ENCODE measurements at regions not wholly inside any gene's neighbourhood (a gene's known extent, or its start where the extent isn't known, plus 50 kb on each side); places are given as distances from the start of the nearest gene placed in this dataset.

DNA sequence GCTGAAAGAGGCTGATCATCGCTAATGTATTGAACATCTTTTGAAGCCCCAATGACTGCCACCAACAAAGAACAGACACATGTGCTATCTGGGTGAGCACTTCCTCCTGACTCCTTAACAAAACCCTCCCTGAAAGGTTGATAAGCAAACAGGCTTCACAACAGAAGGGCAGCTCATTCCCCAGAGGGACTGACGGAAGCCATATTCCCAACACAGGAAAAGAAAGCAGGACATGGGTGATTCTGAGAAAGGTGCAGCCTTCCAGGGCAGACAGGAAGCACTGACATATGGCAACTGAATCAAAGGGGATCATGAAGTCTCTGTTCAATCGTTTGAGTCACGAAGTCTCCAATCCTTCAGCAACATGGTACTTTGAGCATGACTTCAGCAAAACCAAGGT is 929.0 kb downstream of the MCTP2 start:
- H3K27ac ChIP-seq: no peak overlapping the region
- TF ChIP-seq, protein P1, sequence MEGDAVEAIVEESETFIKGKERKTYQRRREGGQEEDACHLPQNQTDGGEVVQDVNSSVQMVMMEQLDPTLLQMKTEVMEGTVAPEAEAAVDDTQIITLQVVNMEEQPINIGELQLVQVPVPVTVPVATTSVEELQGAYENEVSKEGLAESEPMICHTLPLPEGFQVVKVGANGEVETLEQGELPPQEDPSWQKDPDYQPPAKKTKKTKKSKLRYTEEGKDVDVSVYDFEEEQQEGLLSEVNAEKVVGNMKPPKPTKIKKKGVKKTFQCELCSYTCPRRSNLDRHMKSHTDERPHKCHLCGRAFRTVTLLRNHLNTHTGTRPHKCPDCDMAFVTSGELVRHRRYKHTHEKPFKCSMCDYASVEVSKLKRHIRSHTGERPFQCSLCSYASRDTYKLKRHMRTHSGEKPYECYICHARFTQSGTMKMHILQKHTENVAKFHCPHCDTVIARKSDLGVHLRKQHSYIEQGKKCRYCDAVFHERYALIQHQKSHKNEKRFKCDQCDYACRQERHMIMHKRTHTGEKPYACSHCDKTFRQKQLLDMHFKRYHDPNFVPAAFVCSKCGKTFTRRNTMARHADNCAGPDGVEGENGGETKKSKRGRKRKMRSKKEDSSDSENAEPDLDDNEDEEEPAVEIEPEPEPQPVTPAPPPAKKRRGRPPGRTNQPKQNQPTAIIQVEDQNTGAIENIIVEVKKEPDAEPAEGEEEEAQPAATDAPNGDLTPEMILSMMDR (IDR thresholded peaks at IDR 0.05): no peak
- WGBS, 2 donors: 61 to 68% methylated on average over 4 of the region's 4 CpGs

DNA sequence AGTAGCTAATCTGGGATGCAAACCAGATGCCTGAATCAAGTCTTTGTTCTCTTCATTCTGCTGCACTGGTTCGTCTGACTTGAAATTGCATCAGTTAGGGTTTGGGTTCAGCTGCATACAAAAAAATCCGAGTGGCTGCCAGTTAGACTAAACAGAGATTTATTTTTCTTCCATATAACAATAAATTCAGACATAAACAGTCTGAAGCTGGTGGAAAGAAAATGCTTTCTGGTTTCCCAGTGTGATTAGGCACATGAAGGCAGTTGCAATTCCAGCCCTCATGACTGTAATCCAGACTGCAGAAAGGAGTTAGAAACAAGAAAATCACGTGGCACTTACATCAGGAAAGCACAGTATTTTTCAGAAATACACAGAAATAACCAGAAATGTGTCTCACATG is 930.7 kb downstream of the MCTP2 start:
- intact Hi-C loops (cut with DNase I): no loop called here
- WGBS, 2 donors: 18 to 23% methylated on average over 3 of the region's 3 CpGs
- H3K27ac ChIP-seq: no peak overlapping the region
- DNase-seq (no peak), ATAC-seq (no peak)
- H3K27me3 ChIP-seq: no peaks in the 10 kb centered on the region
- H3K4me3 ChIP-seq: no peak overlapping the region
- TF ChIP-seq POLR2A (IDR thresholded peaks at IDR 0.05): no peak
- TF ChIP-seq, protein P1 (IDR thresholded peaks at IDR 0.05): no peak
- no peaks in the 10 kb centered on the region for H3K36me3 ChIP-seq (replicated peaks in 1 of 2; ENCODE audit: insufficient read depth in 1 of 2, low read depth in 2 of 2)
- no peaks in the 10 kb centered on the region for H3K4me1 ChIP-seq
- no peaks in the 10 kb centered on the region for H3K9me3 ChIP-seq

More for the DNA sequence above, 929.0 kb downstream of the MCTP2 start:
- no peaks in the 10 kb centered on the region for H3K36me3 ChIP-seq (replicated peaks in 1 of 2; ENCODE audit: insufficient read depth in 1 of 2, low read depth in 2 of 2)
- H3K9me3 ChIP-seq: no peaks in the 10 kb centered on the region
- no peaks in the 10 kb centered on the region for H3K4me1 ChIP-seq
- ATAC-seq: no peak
- H3K27me3 ChIP-seq: no peaks in the 10 kb centered on the region
- intact Hi-C loops (cut with DNase I): no loop called here
- H3K4me3 ChIP-seq: no peak overlapping the region
- no peak for DNase-seq

DNA sequence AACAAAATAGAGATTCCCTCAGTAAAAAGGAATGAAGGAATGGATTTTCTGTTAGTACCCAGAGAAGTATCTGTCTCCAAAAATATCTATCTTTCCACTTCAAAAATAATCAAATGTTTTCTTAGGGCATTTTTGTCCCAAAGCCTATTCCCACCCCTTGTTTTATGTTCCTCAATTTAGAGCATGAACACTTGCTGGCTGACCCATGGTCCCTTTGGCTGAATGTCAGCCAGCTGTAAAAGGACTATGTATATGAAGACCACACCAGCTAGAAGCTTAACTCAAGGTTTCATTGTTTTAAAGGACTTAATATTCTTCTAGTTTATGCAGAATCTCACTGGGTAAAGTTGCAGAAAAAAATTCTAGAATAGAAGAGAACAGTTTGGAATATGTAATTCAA is 931.2 kb downstream of the MCTP2 start:
- H3K36me3 ChIP-seq (replicated peaks in 1 of 2; ENCODE audit: insufficient read depth in 1 of 2, low read depth in 2 of 2): no peaks in the 10 kb centered on the region
- H3K4me3 ChIP-seq: no peak overlapping the region
- H3K4me1 ChIP-seq: no peaks in the 10 kb centered on the region
- H3K9me3 ChIP-seq: no peaks in the 10 kb centered on the region
- no peaks in the 10 kb centered on the region for H3K27me3 ChIP-seq
- no peak for TF ChIP-seq POLR2A (IDR thresholded peaks at IDR 0.05)
- TF ChIP-seq, protein P1 (IDR thresholded peaks at IDR 0.05): no peak
- intact Hi-C loops (cut with DNase I): no loop called here
- ATAC-seq (no peak), DNase-seq (no peak)
- H3K27ac ChIP-seq: no peak overlapping the region

DNA sequence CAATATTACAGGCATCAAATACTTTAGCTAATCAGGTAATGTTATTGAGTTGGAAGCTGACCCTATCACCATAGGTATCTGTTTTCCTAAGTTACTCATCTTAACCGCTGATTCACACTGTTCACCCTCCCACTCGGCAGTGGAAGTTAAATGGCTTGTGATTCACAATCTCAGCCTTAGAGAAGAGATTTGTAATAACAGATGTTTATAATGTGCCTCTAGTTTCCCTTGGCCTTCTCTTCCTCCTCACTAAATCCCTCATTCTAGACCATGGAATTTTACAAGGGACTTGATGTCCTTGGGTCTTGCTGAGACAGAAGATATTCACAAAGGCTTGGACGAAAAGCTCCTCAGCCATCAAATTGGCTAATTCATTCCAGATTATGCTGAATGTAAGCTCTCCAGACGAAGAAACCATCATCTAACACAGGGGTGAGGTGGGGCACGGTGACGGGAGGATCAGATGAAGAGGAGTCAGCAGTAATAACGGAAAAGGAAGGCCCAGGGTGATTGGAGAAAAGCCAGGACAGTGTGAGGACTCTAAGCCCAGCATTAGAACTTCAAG is 931.7 kb downstream of the MCTP2 start:
- intact Hi-C loops (cut with DNase I): no loop called here
- peak in 1 of 4 donors; percentile 2 for DNase-seq
- 53 to 68% methylated on average over 7 of the region's 7 CpGs for WGBS, 2 donors
- H3K36me3 ChIP-seq (replicated peaks in 1 of 2; ENCODE audit: insufficient read depth in 1 of 2, low read depth in 2 of 2): no peaks in the 10 kb centered on the region
- no peaks in the 10 kb centered on the region for H3K9me3 ChIP-seq
- H3K4me3 ChIP-seq: no peak overlapping the region
- TF ChIP-seq, protein P1 (IDR thresholded peaks at IDR 0.05): no peak
- TF ChIP-seq POLR2A (IDR thresholded peaks at IDR 0.05): no peak
- H3K4me1 ChIP-seq: no peaks in the 10 kb centered on the region
- H3K27ac ChIP-seq: no peak overlapping the region
- ATAC-seq: no peak
- no peaks in the 10 kb centered on the region for H3K27me3 ChIP-seq

DNA sequence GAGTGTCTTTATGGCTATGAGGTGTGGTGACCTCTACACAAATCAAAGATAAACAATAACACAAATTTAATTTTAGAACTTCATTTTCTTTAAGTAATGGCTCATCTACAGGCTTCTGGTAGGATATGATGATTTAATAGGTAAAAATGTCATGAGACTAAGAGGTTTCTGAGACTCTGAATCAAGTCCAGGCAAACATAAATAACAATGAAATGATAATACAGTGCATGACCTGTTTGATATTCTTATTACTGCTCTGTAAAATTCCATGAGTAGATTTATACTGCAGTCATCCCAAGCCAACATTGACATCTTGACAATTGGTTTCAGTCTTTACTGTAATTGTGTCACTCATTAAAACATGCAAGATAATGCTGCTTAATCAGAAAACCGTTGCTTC is 936.8 kb downstream of the MCTP2 start:
- no peak overlapping the region for H3K4me3 ChIP-seq
- no peak overlapping the region for H3K27ac ChIP-seq
- intact Hi-C loops (cut with DNase I): no loop called here
- no peak for TF ChIP-seq POLR2A (IDR thresholded peaks at IDR 0.05)
- TF ChIP-seq, protein P1 (IDR thresholded peaks at IDR 0.05): no peak
- no peaks in the 10 kb centered on the region for H3K4me1 ChIP-seq
- H3K27me3 ChIP-seq: no peaks in the 10 kb centered on the region
- DNase-seq (no peak), ATAC-seq (no peak)
- H3K36me3 ChIP-seq (replicated peaks in 1 of 2; ENCODE audit: insufficient read depth in 1 of 2, low read depth in 2 of 2): no peaks in the 10 kb centered on the region
- 20 to 28% methylated on average over 1 of the region's 1 CpG for WGBS, 2 donors
- H3K9me3 ChIP-seq: no peaks in the 10 kb centered on the region

All from body of pancreas (tissue), 4 donors.